Keratinocyte (primary cell): ENCODE measurements at regions not wholly inside any gene's neighbourhood (a gene's known extent, or its start where the extent isn't known, plus 50 kb on each side); places are given as distances from the start of the nearest gene placed in this dataset.

Source experiments
- DNase-seq: peaks from one replicate; pipeline ENCODE4 v3.0.0-alpha.2; 2011; ENCODE audit warnings: low read depth, missing footprints, low spot score
- FAIRE-seq: peaks from 2 replicates; lab custom pipeline; 2011; peaks lifted over from hg19 to GRCh38; lab: Jason Lieb, UNC
- H2AFZ ChIP-seq: 2 replicates; pipeline ENCODE4 v1.6.0; 2012; ENCODE audit warnings: low read length, control low read depth, inconsistent platforms; ENCODE audit not compliant: control insufficient read depth
- H3K27ac ChIP-seq: 2 replicates; pipeline ENCODE4 v1.5.1; 2011; ENCODE audit warnings: low read length; ENCODE audit not compliant: control insufficient read depth, insufficient read depth
- H3K27me3 ChIP-seq: 3 replicates; pipeline ENCODE4 v1.6.0; 2011; ENCODE audit warnings: low read length; ENCODE audit not compliant: control insufficient read depth, insufficient read depth; ENCODE audit errors: extremely low read depth
- H3K36me3 ChIP-seq, 2 experiments: 2 replicates in 1 of 2; 3 replicates in 1 of 2; pipeline ENCODE4 v1.5.1; 2011; ENCODE audit warnings: low read length in 2 of 2, mild to moderate bottlenecking in 1 of 2; ENCODE audit not compliant: control insufficient read depth in 2 of 2, insufficient read depth in 2 of 2; ENCODE audit errors: extremely low read depth in 1 of 2
- H3K4me1 ChIP-seq: 3 replicates; pipeline ENCODE4 v1.5.1; 2011; ENCODE audit warnings: low read length; ENCODE audit not compliant: control insufficient read depth, insufficient read depth; ENCODE audit errors: extremely low read depth
- H3K4me2 ChIP-seq: 3 replicates; pipeline ENCODE4 v1.6.0; 2011; ENCODE audit warnings: low read depth, low read length; ENCODE audit not compliant: control insufficient read depth, insufficient read depth; ENCODE audit errors: extremely low read depth
- H3K4me3 ChIP-seq, 3 experiments: fragments of 200-600 bp in 1 of 3; sonication (generic) in 1 of 3; 2 replicates in 2 of 3; 3 replicates in 1 of 3; pipeline ENCODE4 v1.5.1; 2011 to 2016; ENCODE audit warnings: low read length in 3 of 3, mild to moderate bottlenecking in 3 of 3, control low read depth in 2 of 3, inconsistent platforms in 1 of 3, low read depth in 1 of 3, mixed read lengths in 1 of 3, mixed run types in 1 of 3, moderate library complexity in 1 of 3; ENCODE audit not compliant: control insufficient read depth in 2 of 3, insufficient read depth in 2 of 3; ENCODE audit errors: extremely low read depth in 1 of 3
- H3K79me2 ChIP-seq: 2 replicates; pipeline ENCODE4 v1.6.0; 2012; ENCODE audit warnings: low read length; ENCODE audit not compliant: control insufficient read depth, insufficient read depth
- H3K9ac ChIP-seq: 3 replicates; pipeline ENCODE4 v1.6.0; 2011; ENCODE audit warnings: low read length; ENCODE audit not compliant: control insufficient read depth, insufficient read depth; ENCODE audit errors: extremely low read depth
- H3K9me1 ChIP-seq: 3 replicates; pipeline ENCODE4 v1.6.0; 2011; ENCODE audit warnings: low read length; ENCODE audit not compliant: control insufficient read depth, insufficient read depth; ENCODE audit errors: extremely low read depth
- H3K9me3 ChIP-seq: 2 replicates; pipeline ENCODE4 v1.5.1; 2012; ENCODE audit warnings: low read depth, low read length; ENCODE audit not compliant: control insufficient read depth
- H4K20me1 ChIP-seq: 3 replicates; pipeline ENCODE4 v1.6.0; 2011; ENCODE audit warnings: low read length; ENCODE audit not compliant: control insufficient read depth, insufficient read depth; ENCODE audit errors: extremely low read depth
- EZH2 ChIP-seq: IDR thresholded peaks from one replicate; pipeline ENCODE4 v1.6.1; 2012; ENCODE audit warnings: inconsistent platforms, mild to moderate bottlenecking, low read length, moderate library complexity
- dilution Hi-C: fragments of 300-500 bp; cut with MboI; formaldehyde crosslinking; loops from one replicate; pipeline ENCODE4 v1.7.0; 2020; ENCODE audit warnings: low sequenced_read_pairs; ENCODE audit not compliant: extremely low pct_ligation_motif_present
- TF ChIP-seq, protein P1 (sequence below), 3 experiments: IDR thresholded peaks in 1 of 3; conservative IDR thresholded peaks in 1 of 3; optimal IDR thresholded peaks in 1 of 3; 2 replicates in 2 of 3; 3 replicates in 1 of 3; pipeline versions ENCODE3 to v1.5.1; 2011; ENCODE audit warnings: low read length in 3 of 3, mild to moderate bottlenecking in 3 of 3, moderate library complexity in 2 of 3, control low read depth in 1 of 3, inconsistent platforms in 1 of 3; ENCODE audit not compliant: insufficient read depth in 2 of 3; ENCODE audit errors: extremely low read depth in 1 of 3

DNA sequence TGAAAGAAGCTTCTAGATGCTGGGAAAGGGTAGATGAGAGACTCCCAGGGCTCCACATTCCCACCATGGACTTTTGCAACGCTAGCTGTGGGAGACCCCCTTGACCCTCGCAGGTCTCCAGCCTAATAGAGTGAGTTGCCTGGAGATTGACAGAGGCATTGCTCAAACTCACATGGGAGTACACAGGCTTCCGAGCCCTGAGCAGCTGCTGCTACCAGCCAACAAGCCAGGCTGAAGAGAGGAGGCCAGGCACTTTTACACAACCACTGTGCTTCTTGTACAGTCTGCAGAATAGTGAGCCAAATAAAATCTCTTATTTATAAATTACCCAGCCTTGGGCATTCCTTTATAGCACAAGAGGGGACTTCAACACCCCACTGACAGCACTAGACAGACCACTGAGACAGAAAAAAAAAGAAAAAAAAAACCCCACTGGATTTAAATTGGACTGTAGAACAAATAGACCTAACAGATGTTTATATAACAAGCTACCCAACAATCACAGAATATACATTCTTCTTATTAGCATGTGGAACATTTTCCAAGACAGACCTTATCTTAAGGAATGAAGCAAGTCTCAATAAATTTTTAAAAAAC, 146.2 kb downstream of the ZFAND4 start:
- Histone ChIP-seq H4K20me1 (no peaks in the 10 kb centered on the region), H3K9me1 (no peaks in the 10 kb centered on the region), H2AFZ (no peak overlapping the region), H3K79me2 (no peaks in the 10 kb centered on the region), H3K9me3 (no peaks in the 10 kb centered on the region), H3K4me2 (no peak overlapping the region), H3K9ac (no peak overlapping the region), H3K36me3 (no peaks in the 10 kb centered on the region), H3K27me3 (no peaks in the 10 kb centered on the region), H3K4me1 (no peaks in the 10 kb centered on the region), H3K27ac (no peak overlapping the region), H3K4me3 (no peak overlapping the region)
- dilution Hi-C loops = no loop called here
- no peak for DNase-seq
- no peak for TF ChIP-seq EZH2
- TF ChIP-seq, protein P1, sequence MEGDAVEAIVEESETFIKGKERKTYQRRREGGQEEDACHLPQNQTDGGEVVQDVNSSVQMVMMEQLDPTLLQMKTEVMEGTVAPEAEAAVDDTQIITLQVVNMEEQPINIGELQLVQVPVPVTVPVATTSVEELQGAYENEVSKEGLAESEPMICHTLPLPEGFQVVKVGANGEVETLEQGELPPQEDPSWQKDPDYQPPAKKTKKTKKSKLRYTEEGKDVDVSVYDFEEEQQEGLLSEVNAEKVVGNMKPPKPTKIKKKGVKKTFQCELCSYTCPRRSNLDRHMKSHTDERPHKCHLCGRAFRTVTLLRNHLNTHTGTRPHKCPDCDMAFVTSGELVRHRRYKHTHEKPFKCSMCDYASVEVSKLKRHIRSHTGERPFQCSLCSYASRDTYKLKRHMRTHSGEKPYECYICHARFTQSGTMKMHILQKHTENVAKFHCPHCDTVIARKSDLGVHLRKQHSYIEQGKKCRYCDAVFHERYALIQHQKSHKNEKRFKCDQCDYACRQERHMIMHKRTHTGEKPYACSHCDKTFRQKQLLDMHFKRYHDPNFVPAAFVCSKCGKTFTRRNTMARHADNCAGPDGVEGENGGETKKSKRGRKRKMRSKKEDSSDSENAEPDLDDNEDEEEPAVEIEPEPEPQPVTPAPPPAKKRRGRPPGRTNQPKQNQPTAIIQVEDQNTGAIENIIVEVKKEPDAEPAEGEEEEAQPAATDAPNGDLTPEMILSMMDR (optimal IDR thresholded peaks at IDR 0.05 in 1 of 3, IDR thresholded peaks at IDR 0.05 in 1 of 3, conservative IDR thresholded peaks at IDR 0.05 in 1 of 3; ENCODE audit: extremely low read depth in 1 of 3, insufficient read depth in 2 of 3, low read length in 3 of 3) = no peak
- FAIRE-seq = no peak

GRCh38 chr10:45520476-45520875, 146.5 kb downstream of the ALOX5 start:
- Histone ChIP-seq H3K4me2 (no peak overlapping the region), H3K4me3 (no peak overlapping the region), H3K4me1 (no peaks in the 10 kb centered on the region), H3K9me1 (no peaks in the 10 kb centered on the region), H3K9me3 (no peaks in the 10 kb centered on the region), H4K20me1 (no peaks in the 10 kb centered on the region), H3K36me3 (no peaks in the 10 kb centered on the region), H3K79me2 (no peaks in the 10 kb centered on the region), H3K9ac (no peak overlapping the region), H3K27ac (no peak overlapping the region), H2AFZ (no peak overlapping the region), H3K27me3 (no peaks in the 10 kb centered on the region)
- dilution Hi-C loops = no loop called here
- no peak for FAIRE-seq
- TF ChIP-seq, protein P1 (optimal IDR thresholded peaks at IDR 0.05 in 1 of 3, IDR thresholded peaks at IDR 0.05 in 1 of 3, conservative IDR thresholded peaks at IDR 0.05 in 1 of 3; ENCODE audit: extremely low read depth in 1 of 3, insufficient read depth in 2 of 3, low read length in 3 of 3) = no peak
- TF ChIP-seq EZH2 = no peak
- no peak for DNase-seq
